ENCODE measurements at regions not wholly inside any gene's neighbourhood (a gene's known extent, or its start where the extent isn't known, plus 50 kb on each side); places are given as distances from the start of the nearest gene placed in this dataset.

DNA sequence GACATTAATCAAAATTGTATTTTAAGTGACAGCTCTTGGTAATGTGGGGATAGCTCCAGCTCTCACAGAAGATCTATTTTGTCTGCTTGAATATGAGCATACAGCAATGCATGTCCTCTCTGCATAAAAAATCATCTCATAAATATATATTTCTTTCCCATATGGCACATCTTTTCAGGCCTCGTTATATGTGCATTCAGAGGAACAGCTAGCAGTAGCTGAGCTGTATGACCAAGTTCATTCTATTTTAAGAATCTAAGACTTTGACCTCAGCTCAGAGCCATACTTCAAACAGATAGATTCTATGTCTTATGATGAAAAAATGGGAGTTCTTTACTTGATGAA lies 487.2 kb downstream of the ARHGEF28 start:
- Histone ChIP-seq H4K20me1 (ENCODE audit: insufficient read depth) (no peaks in the 10 kb centered on the region), H3K9ac (ENCODE audit: low read length) (no peak overlapping the region), H3K9me3 (ENCODE audit: control insufficient read depth in 1 of 2, insufficient read depth in 1 of 2, low read depth in 1 of 2, low read length in 2 of 2) (no peaks in the 10 kb centered on the region), H3K27ac (ENCODE audit: low read depth, low read length) (no peak overlapping the region), H3K36me3 (ENCODE audit: control insufficient read depth in 1 of 2, insufficient read depth in 2 of 2, low read length in 2 of 2) (no peaks in the 10 kb centered on the region), H2AFZ (ENCODE audit: low read depth, low read length, poor library complexity, severe bottlenecking) (no peak overlapping the region), H3K9me2 (ENCODE audit: insufficient read depth) (no peaks in the 10 kb centered on the region), H3K4me2 (ENCODE audit: low read length) (no peak overlapping the region), H3K4me1 (ENCODE audit: control insufficient read depth in 1 of 2, insufficient read depth in 2 of 2, low read length in 2 of 2) (no peaks in the 10 kb centered on the region), H3K4me3 (replicated peaks in 1 of 2; ENCODE audit: low read depth in 1 of 2, low read length in 2 of 2) (no peak overlapping the region), H3K27me3 (ENCODE audit: insufficient read depth, low read length) (no peaks in the 10 kb centered on the region), H3K79me2 (ENCODE audit: insufficient read depth, low read length) (no peaks in the 10 kb centered on the region)
- no TSS peak for BruUV-seq (replicated peaks)
- TF ChIP-seq EZH2 (IDR thresholded peaks at IDR 0.05) (no peak), FOSL1 (IDR thresholded peaks at IDR 0.05; ENCODE audit: low read depth) (no peak)
- ATAC-seq (no peak), DNase-seq (ENCODE audit: low read depth, low spot score) (no peak)
- POLR2A ChIA-PET = no interaction called here
- CTCF ChIA-PET = no interaction called here
- intact Hi-C loops (cut with micrococcal nuclease) = no loop called here
- RAD21 ChIA-PET (ENCODE audit: low non-redundant PET in 1 of 2, low total read pairs in 2 of 2, uncharacterized antibody in 2 of 2, unreplicated experiment in 2 of 2) = no interaction called here

DNA sequence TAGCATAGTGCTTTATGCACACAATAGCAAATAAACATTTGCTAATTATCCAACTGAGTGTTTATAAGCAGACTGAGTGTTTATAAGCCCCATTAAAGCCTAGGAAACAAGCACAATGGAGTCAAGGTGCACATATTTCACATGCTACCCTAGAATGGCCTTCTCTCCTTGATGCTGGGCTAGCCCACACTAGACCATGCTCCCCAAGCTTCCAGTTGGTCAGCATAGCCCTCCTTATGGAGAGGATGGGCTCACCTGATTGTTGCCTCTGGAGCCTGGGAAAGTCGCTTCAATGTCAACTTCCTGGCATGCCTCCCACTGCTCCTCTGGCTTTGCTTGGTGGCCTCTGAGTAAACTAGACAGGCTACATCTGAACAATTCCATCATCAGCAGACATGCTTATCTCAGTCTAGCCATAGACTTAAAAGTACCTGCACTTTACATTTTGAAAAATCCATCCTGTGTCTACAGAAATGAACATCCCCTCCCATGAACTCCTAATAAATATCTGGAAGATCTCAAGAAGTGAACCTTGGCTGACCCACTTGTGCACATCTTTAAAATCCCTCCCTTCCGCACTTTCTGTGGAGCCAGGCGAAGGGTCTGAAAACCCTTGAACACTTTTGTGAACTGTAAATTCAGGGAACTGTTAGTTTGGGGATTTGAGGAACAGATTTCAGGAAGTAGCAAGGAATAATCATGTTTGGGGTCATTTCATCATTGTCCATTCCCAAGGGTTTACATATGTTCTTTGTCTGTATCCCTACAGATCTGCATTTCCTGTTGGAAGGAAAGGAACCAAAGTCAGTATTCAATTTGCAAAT lies 486.6 kb downstream of the ARHGEF28 start:
- H3K27me3 ChIP-seq (ENCODE audit: insufficient read depth, low read length) = no peaks in the 10 kb centered on the region
- H3K4me3 ChIP-seq (replicated peaks in 1 of 2; ENCODE audit: low read depth in 1 of 2, low read length in 2 of 2) = no peak overlapping the region
- no peak overlapping the region for H3K4me2 ChIP-seq (ENCODE audit: low read length)
- POLR2A ChIA-PET = no interaction called here
- RAD21 ChIA-PET (ENCODE audit: low non-redundant PET in 1 of 2, low total read pairs in 2 of 2, uncharacterized antibody in 2 of 2, unreplicated experiment in 2 of 2) = no interaction called here
- intact Hi-C loops (cut with micrococcal nuclease) = no loop called here
- H3K9ac ChIP-seq (ENCODE audit: low read length) = no peak overlapping the region
- H3K27ac ChIP-seq (ENCODE audit: low read depth, low read length) = no peak overlapping the region
- TF ChIP-seq FOSL1 (IDR thresholded peaks at IDR 0.05; ENCODE audit: low read depth) = no peak
- TF ChIP-seq TCF7L2 (IDR thresholded peaks at IDR 0.05; ENCODE audit: borderline replicate concordance, extremely low read depth, insufficient read depth, insufficient read length) = no peak
- no peaks in the 10 kb centered on the region for H4K20me1 ChIP-seq (ENCODE audit: insufficient read depth)
- no peak overlapping the region for H2AFZ ChIP-seq (ENCODE audit: low read depth, low read length, poor library complexity, severe bottlenecking)
- H3K79me2 ChIP-seq (ENCODE audit: insufficient read depth, low read length) = no peaks in the 10 kb centered on the region
- no peak for DNase-seq (ENCODE audit: low read depth, low spot score)
- no peaks in the 10 kb centered on the region for H3K36me3 ChIP-seq (ENCODE audit: control insufficient read depth in 1 of 2, insufficient read depth in 2 of 2, low read length in 2 of 2)
- CTCF ChIA-PET = no interaction called here
- BruUV-seq (replicated peaks) = no TSS peak
- ATAC-seq = no peak
- no peaks in the 10 kb centered on the region for H3K9me2 ChIP-seq (ENCODE audit: insufficient read depth)
- no peaks in the 10 kb centered on the region for H3K4me1 ChIP-seq (ENCODE audit: control insufficient read depth in 1 of 2, insufficient read depth in 2 of 2, low read length in 2 of 2)
- no peaks in the 10 kb centered on the region for H3K9me3 ChIP-seq (ENCODE audit: control insufficient read depth in 1 of 2, insufficient read depth in 1 of 2, low read depth in 1 of 2, low read length in 2 of 2)
